GM10248 (cell line): ENCODE measurements at regions not wholly inside any gene's neighbourhood (a gene's known extent, or its start where the extent isn't known, plus 50 kb on each side); places are given as distances from the start of the nearest gene placed in this dataset.

Experiments used
- CTCF ChIA-PET: fragments of 300-600 bp; sonication (Branson Sonifier 250); formaldehyde crosslinking; extraction: SDS; loops from one replicate; lab custom pipeline; 2021; ENCODE audit warnings: antibody characterized with exemption; lab: Yijun Ruan, JAX
- POLR2A ChIA-PET: fragments of 350-650 bp; sonication (Branson Sonifier 250); formaldehyde crosslinking; extraction: SDS; loops from one replicate; lab custom pipeline; 2020; ENCODE audit warnings: antibody characterized with exemption; lab: Yijun Ruan, JAX
- DNase-seq: peaks from one replicate; pipeline ENCODE4 v3.0.0; 2012; ENCODE audit errors: extremely low spot score
- CTCF ChIP-seq: IDR thresholded peaks from 2 replicates; pipeline ENCODE4 v1.5.1; 2012; ENCODE audit warnings: mild to moderate bottlenecking, low read depth; ENCODE audit errors: extremely low read depth, missing control alignments, control extremely low read depth

- TF ChIP-seq CTCF = no peak
- ChIA-PET CTCF (no interaction called here), POLR2A (no interaction called here)
- no peak for DNase-seq
Observed at GRCh38 chr18:980586-980985, 75.9 kb downstream of the ADCYAP1 start.

- DNase-seq = no peak
- ChIA-PET CTCF (interaction anchor here (3.7 kb wide), 1 partner anchor 22 kb away, joined by 15 read pairs; no protein-coding TSS in a partner anchor), POLR2A (no interaction called here)
- no peak for TF ChIP-seq CTCF
Observed at GRCh38 chr18:984004-984403, 79.3 kb downstream of the ADCYAP1 start.

- ChIA-PET POLR2A (no interaction called here), CTCF (interaction anchor here (1.6 kb wide), 1 partner anchor 24 kb away, joined by 5 read pairs; no protein-coding TSS in a partner anchor)
- TF ChIP-seq CTCF = no peak
- no peak for DNase-seq
Observed at GRCh38 chr18:985212-985661, 80.6 kb downstream of the ADCYAP1 start.

- no peak for DNase-seq
- POLR2A ChIA-PET = no interaction called here
- CTCF ChIA-PET = interaction anchor here (1.6 kb wide), 1 partner anchor 25 kb away, joined by 5 read pairs; no protein-coding TSS in a partner anchor
- TF ChIP-seq CTCF = no peak
Observed at GRCh38 chr18:986051-986450, 81.4 kb downstream of the ADCYAP1 start.

- ChIA-PET POLR2A (no interaction called here), CTCF (interaction anchor here (1.6 kb wide), 1 partner anchor 25 kb away, joined by 5 read pairs; no protein-coding TSS in a partner anchor)
- no peak for DNase-seq
- no peak for TF ChIP-seq CTCF
Observed at GRCh38 chr18:986552-986951, 81.9 kb downstream of the ADCYAP1 start.

GRCh38 chr18:987325-988186, 82.9 kb downstream of the ADCYAP1 start:
- CTCF ChIA-PET = no interaction called here
- POLR2A ChIA-PET = no interaction called here
- TF ChIP-seq CTCF = no peak
- DNase-seq = no peak
